ENCODE measurements at regions not wholly inside any gene's neighbourhood (a gene's known extent, or its start where the extent isn't known, plus 50 kb on each side); places are given as distances from the start of the nearest gene placed in this dataset.

GRCh38 chr7:42485301-42485766, 248.3 kb upstream of the GLI3 start:
- no peak for DNase-seq

DNA sequence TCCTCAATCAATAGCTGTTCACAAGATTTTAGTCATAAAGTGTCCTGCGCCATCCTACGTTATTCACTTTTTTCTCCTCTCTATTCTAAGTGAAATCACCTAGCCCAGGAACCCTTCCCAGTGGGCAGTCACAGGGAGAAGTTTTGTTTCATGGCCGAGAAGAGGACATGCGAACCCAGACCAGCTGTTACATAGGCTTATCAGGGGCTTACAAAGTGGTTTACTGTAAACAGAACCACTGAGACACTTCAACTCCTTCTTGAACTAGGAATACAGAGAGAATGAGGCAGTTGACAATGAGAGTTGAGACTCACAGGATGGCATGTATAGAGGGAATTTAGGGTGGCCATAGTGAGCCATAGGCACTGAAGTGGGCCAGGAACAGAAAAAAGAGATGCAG, 246.9 kb upstream of the GLI3 start:
- DNase-seq: no peak

DNA sequence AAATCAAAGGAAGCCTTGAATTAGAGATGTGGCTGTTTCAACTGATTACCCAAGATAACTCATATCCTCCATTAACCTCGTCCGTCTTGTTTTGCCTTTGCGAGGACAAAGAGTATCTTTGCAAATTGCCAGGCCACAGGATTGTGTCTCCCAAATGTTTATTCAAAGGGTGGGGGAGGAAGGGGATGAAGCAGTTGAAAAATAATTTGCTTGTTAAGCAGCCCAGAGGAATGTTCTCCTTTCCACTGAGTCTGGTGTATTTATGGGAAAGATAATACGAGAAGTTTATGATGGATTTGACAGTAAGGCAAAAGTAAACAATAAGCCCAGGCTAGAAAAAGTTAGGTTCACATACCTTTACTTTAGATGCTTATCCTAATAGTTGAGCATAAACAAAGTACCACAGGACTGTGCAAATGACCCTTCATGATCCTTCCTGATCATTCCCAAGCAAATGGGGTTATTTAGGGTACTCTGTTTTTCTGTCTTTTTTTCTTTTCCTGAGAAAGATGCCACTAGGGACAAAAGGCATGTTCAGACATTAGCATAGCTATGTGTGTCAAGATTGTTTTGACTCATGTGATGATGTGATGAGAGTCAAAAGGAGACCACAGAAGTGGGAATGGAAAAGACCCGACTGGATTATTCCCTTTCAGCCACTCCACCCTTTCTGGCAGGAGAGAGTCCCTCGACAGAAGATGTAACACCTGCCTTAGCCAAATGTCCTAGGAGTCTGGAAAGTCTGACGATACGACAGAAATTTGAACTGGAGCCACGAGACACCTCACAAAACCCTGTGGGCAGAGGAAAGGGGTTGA, 243.0 kb upstream of the GLI3 start:
- no peak for DNase-seq

DNA sequence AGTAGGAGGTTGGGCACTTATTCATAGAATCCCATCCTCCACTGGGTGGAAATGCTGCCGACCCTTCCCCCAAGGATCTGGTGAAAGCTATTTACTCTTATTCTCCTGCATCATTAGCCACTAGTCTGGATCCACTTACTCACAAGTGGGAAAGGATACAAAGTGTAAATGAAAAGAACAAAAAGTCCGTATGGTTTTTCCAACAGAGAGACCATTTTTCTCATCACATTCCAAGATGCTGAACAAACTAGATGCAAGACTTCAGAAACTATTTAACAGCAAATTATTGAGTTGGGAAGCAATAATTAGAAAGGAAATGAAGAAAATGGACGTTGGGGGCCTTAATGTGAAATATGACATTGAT, 242.4 kb upstream of the GLI3 start:
- DNase-seq: no peak

- DNase-seq: no peak
These were observed 241.7 kb upstream of the GLI3 start for GRCh38 chr7:42478717-42479116.

GRCh38 chr7:42476255-42476654, 239.2 kb upstream of the GLI3 start:
- DNase-seq: no peak

GRCh38 chr7:42475082-42475481, 238.1 kb upstream of the GLI3 start:
- DNase-seq: no peak

- DNase-seq: no peak
These were observed 236.1 kb upstream of the GLI3 start for GRCh38 chr7:42473099-42473498.

DNA sequence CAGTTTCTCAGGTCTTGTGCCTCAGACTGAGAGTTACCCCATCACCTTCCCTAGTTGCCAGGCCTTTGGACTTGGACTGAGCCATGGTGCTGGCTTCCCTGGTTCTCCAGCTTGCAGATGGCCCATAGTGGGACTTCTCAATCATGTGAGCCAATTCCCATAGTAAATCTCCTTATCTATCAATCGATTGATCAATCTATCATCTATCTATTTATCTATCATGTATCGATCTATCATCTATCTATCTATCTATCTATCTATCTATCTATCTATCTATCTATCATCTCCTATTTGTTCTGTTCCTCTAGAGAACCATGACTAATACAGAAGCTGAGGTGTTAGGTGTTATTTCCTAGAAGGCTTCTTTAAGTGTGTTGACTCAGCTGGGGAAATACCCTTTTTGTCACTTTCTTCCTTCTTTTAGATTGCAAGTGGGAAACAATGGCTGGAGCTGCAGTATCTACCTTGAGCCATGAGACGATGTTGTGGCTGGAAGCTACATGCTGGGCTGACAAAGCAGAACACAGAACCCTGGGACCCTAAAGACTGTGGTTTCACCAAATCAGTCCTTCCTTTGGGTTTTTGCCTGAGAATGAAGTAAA, 234.7 kb upstream of the GLI3 start:
- DNase-seq: no peak

- no peak for DNase-seq
These were observed 232.3 kb upstream of the GLI3 start for GRCh38 chr7:42469341-42469740.

DNA sequence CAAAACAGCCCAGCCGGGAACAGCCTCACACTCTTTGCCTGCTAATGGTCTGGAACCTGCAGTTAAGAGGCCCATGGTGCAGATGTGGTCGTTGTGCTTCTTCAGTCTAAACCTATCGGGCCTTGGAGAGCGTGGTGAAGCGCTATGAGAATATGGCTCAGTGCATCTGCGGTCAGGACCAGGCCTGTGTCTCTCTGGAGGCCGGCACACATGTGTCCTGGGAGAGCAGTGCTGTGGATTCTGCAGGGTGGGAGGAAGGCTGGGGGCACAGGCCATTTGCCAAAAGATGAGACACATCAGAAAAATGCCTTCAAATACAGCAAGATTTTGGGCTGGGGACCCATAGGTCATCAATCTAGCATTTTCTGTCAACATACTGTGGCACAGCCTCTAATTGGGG, 231.5 kb upstream of the GLI3 start:
- DNase-seq: no peak

DNA sequence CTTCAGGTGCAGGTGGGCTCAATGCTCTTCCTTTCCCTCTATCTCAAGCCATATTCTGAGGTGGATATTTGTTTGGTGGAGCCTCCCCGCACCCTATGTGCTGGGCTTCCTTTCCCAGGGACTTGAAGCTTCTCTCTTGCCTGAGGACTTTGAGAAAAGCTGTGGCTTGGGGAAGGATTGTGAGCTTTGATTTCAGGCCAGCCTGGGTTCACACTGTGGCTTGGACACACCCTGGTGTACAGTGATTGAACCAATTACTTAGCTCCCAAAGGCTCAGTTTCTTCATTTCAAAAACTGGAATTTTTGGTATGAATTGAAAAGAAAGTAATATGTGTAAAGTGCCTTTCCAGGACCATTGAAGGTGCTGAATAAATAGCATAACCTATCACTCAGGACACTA, 224.5 kb upstream of the GLI3 start:
- no peak for DNase-seq

DNA sequence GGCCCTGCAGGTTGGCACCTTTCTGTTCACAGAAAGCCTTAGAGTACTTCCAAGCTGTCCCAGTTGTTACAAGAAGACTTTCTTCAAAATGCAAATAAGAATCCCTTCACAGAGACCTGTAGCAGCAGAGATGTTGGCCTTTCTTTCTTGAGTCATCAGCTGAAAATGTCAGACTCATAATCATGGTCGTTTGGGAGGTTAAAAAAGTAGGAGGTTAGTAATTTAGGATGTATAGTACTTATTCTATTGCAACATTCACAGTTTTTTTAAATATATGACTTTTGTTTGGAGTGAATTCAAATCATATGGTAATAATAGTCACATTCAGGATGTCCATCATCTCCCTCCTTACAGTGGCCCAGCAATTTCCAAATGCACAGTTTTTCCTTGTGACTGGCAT, 223.9 kb upstream of the GLI3 start:
- no peak for DNase-seq

- no peak for DNase-seq
These were observed 223.1 kb upstream of the GLI3 start for GRCh38 chr7:42460148-42460547.

GRCh38 chr7:42457663-42458062, 220.7 kb upstream of the GLI3 start:
- DNase-seq: no peak

DNA sequence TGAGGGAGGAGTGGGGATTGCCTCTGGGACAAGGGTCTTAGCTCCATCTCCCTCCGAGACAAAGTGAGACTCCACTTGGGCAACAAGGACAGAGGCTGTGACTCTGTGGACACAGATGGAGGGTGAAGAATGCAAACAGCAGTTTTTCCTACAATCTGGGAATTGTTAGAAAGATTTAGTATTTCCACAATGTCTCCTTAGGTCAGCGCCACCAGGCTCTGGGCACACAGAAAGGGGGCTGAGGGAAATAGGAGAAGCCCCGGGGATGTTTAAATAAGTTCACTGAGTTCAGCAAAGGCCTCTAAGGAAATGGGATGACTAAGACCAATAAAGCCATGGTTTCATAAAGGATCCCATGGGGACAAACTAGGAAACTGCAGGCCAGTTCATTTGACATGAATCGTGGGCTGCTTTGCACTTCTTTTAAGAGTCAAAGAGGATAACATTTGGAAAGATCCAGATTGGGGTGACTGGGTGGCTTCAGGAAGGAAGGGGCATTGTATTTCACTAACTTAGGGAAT, 219.8 kb upstream of the GLI3 start:
- no peak for DNase-seq

DNA sequence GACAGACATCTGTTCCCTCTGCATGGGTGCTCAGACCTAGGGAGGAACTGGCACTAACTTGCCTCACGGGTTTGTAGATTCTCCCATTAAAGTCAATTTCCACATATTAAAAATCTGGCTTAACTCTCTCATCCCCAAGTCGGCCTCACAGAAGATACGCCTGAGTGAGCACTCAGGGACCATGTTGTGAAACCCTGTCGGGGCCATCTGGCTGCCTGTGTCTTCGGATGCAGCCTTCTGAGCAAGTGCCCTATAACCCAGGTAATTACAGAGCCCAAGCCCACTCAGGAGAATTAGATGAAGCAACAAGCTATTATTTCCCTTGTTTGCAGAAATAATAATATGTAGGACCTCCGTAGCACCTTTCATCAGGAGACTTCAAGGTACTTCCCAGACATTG, 219.3 kb upstream of the GLI3 start:
- DNase-seq: no peak

DNA sequence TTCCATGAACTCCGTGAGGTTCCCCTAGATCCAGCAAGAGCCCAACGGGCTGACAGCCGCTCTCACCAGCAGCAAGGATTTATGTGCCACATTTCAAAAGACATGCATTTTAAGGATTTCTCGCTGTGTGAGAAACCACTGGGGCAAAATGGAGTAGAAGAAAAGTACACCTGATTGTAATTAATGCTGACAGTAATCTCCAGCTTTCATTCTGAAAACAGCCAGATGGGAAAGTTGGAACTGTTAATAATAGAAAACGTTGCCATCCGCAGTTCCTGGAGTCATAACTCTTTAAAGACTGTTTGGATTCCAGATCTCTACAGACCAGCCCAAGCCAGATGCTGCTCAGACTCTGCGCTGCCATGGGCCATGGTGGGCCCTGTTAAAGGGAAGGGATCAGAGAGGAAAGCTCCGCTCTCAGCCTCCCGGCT, 216.9 kb upstream of the GLI3 start:
- no peak for DNase-seq

GRCh38 chr7:42452356-42452755, 215.3 kb upstream of the GLI3 start:
- no peak for DNase-seq

DNA sequence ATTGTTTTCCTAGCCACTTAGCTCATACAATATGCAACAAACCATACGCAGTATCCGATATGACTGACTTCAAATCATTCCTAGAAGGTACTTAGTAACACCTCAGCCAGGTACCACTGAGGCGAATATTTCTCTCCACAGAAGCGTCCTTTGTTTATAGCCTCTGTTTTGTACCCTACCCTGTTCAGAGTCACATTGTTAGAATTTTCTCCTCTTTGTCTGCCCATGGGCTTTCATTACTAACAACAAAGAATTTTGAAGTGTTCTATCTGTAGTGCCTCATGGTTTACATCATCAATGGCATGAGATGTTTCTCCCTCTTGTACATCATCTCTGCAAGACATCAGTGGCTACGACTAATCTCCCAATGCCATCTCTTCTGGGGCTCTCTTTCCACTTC, 212.4 kb upstream of the GLI3 start:
- no peak for DNase-seq

DNA sequence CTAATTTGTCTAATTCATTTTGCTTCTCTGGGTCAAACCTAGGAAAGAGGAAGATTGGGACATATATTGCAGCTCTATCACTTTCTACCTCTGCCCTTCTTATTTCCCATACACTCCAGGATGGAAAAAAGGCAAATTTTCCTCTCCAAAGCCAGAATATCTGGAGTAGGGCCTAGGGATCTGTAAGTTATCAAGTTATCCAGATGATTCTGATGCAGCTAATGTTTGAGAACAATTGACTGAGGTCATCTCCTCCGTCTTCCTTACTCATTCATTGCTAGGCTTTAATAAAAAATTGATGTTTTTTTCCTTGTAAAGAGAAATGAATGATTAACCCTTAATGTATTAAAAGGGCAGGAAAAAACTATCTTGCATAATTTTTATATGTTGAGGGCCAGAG, 211.9 kb upstream of the GLI3 start:
- no peak for DNase-seq

- no peak for DNase-seq
These were observed 208.7 kb upstream of the GLI3 start for GRCh38 chr7:42445691-42446090.

GRCh38 chr7:42440951-42441350, 203.9 kb upstream of the GLI3 start:
- no peak for DNase-seq

GRCh38 chr7:42432644-42433043, 195.6 kb upstream of the GLI3 start:
- DNase-seq: no peak

DNA sequence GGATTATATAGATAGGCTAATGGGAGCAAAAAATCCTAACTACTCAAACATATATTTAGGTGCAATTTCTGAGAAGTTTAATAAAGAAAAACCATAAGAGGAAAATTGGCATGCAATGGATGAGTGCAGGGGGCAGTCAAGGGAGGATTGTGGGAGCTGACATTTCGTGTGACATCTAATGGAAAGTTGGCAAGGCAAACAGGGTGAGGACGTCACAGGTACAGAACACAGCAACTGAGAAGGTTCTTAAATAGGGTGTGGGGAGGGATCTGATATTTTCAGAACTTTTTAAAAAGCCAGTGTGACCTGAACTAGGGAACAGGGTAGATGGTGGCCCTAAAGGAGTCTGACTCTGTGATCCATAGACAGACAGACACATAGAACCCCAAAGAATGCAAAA, 194.9 kb upstream of the GLI3 start:
- DNase-seq: no peak

Data from activated CD4-positive, alpha-beta T cell treated with anti-CD3 and anti-CD28 coated beads, Interleukin-2, amount 50 U/mL, for 48 hours (primary cell).